ENCODE measurements at regions not wholly inside any gene's neighbourhood (a gene's known extent, or its start where the extent isn't known, plus 50 kb on each side); places are given as distances from the start of the nearest gene placed in this dataset.

DNA sequence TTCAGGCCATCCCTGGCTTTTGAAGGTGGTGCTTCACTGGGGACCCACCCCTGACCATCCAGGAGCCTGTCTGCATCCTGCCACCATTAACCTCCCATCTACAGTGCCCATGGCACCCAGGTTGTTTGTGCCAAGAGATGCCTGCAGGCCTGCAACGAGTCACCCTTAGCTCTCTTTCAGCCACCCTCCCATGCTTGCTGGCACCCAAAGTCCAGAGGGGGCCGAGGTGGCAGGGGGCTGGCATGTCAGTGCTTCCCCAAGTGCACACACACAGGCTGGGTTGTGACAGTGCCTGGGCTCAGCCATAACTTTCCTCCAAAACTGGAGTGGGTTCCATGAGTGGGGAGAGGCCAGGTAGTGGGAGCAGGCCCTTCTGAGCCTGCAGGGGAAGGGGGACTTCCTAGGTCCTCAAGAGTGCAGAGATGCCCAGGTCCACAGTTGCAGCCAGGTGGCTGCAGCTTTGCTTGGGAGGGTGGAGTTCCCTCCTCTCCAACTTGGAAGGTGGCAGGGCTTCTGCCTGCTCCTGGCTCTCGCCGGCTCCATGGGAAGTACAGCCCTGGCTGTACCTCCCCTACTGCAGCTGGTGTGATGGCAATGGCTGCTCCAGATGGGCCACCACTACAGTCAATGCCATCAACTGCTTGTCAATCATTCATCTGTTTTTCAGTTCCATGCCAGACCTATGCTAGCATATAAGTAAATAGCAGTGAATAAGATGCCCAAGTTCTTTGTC is 235.9 kb upstream of the GIMD1 start:
- TF ChIP-seq, protein P1, sequence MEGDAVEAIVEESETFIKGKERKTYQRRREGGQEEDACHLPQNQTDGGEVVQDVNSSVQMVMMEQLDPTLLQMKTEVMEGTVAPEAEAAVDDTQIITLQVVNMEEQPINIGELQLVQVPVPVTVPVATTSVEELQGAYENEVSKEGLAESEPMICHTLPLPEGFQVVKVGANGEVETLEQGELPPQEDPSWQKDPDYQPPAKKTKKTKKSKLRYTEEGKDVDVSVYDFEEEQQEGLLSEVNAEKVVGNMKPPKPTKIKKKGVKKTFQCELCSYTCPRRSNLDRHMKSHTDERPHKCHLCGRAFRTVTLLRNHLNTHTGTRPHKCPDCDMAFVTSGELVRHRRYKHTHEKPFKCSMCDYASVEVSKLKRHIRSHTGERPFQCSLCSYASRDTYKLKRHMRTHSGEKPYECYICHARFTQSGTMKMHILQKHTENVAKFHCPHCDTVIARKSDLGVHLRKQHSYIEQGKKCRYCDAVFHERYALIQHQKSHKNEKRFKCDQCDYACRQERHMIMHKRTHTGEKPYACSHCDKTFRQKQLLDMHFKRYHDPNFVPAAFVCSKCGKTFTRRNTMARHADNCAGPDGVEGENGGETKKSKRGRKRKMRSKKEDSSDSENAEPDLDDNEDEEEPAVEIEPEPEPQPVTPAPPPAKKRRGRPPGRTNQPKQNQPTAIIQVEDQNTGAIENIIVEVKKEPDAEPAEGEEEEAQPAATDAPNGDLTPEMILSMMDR (IDR thresholded peaks at IDR 0.05) = no peak

DNA sequence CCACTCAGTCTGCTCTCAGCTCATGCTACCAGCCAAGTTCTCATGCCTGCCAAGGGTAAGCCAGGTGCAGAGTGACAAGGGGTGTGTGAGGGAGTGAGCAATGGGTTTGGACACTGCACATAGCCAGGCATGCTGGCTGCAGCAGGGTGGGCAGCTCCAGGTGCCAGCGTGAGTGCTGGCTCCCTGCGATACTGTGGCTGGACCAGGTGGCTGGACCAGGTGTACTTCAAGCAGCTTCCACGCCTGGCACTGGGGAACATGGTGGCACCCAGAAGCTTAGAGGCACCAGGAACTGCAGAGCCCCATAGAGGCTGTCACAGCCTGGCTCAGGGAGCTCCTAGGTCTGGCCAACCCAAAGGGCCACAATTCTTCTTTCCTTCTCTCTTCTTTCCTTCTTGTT is 234.9 kb upstream of the GIMD1 start:
- TF ChIP-seq, protein P1 (IDR thresholded peaks at IDR 0.05) = no peak

DNA sequence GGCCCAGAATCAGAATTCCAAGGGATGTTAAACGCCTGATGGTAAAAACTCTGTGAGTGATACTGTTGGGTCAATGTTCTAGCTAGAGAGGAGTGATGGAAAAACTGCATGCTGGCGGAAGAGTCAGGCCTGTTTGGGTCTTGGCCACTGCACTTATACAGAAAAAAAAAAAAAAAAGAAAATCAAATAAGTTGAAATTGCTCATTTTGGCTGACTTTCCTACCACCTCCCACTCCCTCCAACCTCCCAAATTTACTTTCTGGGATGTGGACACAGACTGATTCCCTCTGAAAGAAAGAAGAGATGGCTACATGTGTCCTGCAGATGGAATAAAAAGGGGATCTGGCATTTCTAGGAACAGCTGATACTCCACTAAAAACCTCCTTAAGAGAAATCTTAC is 234.1 kb upstream of the GIMD1 start:
- TF ChIP-seq, protein P1 (IDR thresholded peaks at IDR 0.05) = no peak

DNA sequence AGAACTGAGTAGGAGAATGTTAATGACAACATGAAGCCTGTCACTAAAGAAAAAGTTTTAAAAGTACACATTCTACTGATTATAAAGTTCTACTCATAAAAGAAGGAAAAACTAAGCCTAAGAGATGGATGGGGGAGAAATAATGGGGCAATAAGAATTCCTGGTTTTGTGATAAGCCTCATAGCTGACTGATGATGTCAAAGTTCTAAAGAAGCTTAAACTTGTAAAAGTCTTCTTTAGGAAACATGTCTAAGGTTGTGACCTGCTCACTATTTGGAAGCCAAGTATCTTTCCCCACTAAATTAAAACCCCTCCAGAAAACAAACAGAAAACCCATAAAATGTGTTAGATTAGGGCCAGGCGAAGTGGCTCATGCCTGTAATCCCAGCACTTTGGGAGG is 232.9 kb upstream of the GIMD1 start:
- TF ChIP-seq, protein P1 (IDR thresholded peaks at IDR 0.05) = no peak

DNA sequence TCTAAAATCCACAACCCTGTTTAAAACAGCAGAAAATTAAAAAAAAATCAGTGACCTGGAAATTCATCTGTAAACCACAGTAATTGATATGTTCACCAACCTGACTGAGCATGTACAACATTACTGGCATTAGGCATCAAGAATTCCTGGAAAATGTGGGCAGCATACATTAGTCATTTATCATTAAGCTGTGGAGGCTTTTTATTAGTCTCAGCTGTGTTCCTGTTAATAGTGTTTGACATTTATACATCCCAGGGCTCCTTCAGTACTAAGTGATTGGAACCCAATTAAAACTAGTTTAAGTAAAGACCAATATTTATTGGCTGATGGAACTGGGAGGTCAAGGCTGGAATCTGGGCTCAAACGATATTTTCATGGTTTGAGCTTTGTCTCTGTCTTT is 227.3 kb upstream of the GIMD1 start:
- TF ChIP-seq, protein P1 (IDR thresholded peaks at IDR 0.05) = no peak

DNA sequence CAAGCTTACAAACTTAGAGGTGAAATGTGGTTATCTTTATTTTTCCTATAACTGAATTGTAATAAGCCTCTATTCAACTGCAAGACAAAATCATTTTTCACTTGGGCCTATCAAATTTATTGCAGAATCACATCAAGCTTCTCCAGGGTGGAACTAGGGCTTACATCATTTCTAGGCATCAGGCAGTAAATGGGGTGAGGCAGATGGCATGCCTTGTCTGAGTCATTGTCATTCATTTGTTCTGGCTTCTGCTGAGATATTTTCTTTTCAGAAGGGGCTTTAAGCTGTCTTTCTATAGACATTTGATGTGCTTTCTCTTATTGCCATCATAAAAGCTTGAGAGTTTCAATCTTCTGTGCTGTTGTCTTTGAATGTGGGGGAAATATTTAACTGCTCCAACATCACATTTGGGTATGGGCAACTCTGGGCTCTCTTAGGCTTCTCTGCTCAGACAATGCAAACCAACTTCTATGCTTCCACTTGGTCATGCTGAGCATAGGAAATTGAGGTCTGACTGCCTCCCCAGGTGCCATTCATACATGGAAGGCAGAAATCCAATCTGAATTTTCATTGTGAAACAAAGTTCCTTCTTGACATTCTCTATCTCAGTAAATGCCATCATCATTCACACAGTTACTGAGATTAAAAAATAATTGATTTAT is 225.8 kb upstream of the GIMD1 start:
- TF ChIP-seq, protein P1 (IDR thresholded peaks at IDR 0.05) = no peak

DNA sequence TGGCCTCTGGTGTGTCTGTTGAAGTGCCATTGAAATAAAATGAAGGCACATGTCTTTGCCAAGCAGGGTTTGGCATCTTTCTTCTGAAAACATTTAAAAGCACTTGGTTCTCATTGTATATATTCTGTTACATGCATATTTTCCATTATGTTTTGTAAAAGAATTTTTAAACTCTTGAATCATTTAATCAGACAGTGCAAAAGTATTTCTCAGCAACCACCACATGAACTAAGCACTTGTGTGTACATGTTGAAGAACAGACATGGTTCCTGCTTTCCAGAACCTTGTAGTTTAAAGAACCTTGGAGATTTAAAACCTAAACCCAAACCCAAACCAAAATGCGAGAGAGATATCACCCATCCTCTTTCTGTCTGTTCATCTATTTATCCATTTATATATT is 220.3 kb upstream of the GIMD1 start:
- TF ChIP-seq, protein P1 (IDR thresholded peaks at IDR 0.05) = no peak

Data from LNCAP (cell line).